ENCODE measurements at regions not wholly inside any gene's neighbourhood (a gene's known extent, or its start where the extent isn't known, plus 50 kb on each side); places are given as distances from the start of the nearest gene placed in this dataset.

DNA sequence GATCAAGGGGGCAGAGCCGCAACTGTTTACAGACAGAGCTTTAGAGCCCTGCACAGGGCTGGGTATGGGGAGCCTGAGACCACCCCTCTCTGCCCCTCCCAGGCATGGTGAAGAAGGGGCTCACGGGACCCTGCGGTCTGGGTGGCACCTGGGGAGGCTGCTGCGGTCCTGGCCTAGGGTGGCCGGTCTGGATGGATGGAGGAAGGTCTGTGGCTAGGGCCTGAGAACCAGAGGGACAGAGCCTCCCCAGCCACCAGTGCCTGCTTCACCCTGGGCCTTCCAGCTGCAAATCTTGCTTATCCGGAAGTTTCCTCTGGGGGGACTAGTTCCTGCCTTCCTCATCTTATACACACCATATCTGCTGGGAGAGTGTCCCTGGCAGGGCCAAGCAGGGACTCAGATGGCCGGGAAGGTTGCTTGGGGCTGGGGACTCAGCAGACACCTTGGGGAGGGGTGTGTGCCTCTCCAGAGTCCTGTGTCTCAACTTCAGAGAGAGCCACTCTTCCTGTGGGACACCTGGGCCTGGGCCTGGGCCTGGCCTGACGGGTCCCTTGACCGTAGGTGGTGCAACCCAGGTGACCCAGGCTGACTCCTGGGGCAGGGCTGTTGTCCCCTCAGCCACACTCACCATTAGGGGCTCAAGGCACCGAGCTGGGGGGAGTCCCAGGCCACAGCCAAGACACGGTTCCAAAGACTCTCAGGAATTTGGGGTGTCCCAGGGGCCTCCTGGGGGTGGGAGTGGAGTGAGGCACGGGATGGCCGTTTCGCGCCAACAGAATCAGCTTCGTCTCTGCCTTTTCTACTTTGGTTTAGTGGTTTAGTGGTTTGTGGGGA, 52.0 kb upstream of the ACTRT2 start:
- DNase-seq (ENCODE audit: extremely low read depth in 1 of 2, low read depth in 1 of 2), result no peak

DNA sequence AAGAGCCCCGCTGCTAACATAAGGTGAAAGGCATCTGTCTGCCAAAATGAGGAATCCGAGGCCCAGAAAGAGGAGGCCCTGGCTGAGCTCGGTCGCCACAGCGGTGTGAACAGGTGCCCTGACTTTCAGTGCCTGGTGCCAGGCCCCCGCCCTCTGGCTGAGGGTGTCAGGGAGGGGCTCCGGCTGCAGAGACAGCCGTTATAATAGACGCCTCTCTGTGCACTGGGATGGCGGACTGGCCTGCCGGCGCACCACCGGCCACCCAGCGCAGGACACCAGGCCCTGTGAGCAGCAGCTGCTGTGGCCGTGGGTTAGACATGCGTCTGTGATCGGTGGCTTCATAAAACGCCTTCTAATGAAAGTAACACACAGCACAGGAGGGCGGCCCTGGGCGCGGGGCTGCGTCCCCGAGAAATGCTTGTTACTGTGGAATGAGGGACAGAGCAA, 51.4 kb upstream of the ACTRT2 start:
- no peak for DNase-seq (ENCODE audit: extremely low read depth in 1 of 2, low read depth in 1 of 2)

DNA sequence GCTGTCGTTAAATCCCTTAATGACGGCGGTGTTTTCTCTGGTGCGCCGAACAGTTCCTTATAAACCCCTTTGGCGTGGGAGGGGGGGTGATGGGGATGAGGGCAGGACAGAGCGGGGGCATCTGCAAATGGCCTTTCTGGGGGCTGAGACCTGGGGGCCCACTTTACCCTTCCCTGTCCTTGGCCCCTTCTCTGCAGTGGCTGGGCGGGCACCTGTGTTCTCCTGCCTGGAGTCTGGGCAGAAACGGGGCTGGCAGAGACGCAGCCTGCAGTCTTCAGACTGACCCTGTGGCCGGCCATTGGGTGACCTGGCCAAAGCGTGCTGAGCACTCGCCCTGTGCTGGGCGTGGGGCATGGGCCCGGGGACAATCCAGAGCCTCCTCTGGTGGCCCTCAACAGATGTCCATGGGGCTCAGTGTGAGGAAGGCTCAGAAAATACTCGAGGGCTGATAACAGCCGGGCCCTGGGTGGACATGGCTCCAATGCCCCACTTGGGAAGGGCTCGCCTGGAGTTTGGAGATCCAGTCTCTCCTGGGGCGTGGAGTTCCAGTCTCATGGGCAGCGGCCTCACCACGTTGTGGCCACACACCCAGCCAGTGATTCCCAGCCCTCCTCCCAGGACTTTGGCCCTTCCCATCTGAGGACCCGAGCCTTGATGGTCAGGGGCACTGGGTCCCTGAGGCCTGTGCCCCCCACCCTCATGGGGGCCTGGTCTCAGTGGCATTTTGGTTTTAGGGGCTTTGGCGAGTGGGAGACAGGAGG, 50.8 kb upstream of the ACTRT2 start:
- DNase-seq (ENCODE audit: extremely low read depth in 1 of 2, low read depth in 1 of 2), result no peak

DNA sequence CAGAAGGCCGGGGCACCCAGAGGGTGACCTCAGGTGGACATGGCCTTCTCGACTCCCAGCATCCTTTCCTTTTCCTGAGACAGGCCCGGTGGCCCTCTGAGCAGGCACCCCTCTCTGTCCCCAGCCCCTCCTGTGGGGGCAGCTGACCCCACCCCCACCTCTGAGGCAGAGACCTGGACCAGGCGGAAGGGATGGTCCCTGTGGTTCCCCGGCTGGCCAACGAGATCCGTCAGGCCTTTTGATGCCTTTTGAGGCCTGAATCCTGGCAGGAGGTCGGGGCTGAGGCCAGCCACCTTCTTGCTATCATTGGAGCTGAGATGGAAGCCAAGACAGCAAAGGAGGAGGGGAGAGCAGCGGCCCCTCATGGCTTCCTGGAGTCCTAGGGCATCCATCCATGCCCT, 50.2 kb upstream of the ACTRT2 start:
- DNase-seq (ENCODE audit: extremely low read depth in 1 of 2, low read depth in 1 of 2), result no peak
